22Rv1 (cell line): ENCODE measurements at regions not wholly inside any gene's neighbourhood (a gene's known extent, or its start where the extent isn't known, plus 50 kb on each side); places are given as distances from the start of the nearest gene placed in this dataset.

Source experiments
- CTCF ChIP-seq: fragments of 450-650 bp; IDR thresholded peaks from 2 replicates; pipeline ENCODE4 v1.5.1; 2017; ENCODE audit warnings: mild to moderate bottlenecking
- ZFX ChIP-seq: fragments of 450-650 bp; IDR thresholded peaks from 2 replicates; pipeline ENCODE4 v1.6.1; 2017; ENCODE audit warnings: antibody characterized with exemption, borderline replicate concordance

- no peak for TF ChIP-seq ZFX
- TF ChIP-seq CTCF: no peak
Observed at GRCh38 chr16:65172356-65172755, 50.5 kb upstream of the CDH11 start.
